VCaP (cell line): ENCODE measurements at regions not wholly inside any gene's neighbourhood (a gene's known extent, or its start where the extent isn't known, plus 50 kb on each side); places are given as distances from the start of the nearest gene placed in this dataset.

Source experiments
- H3K27ac ChIP-seq: fragments of 450-650 bp; 2 replicates; pipeline ENCODE4 v1.5.1; 2017
- TF ChIP-seq, protein P1 (sequence below): fragments of 450-650 bp; conservative IDR thresholded peaks from 2 replicates; pipeline ENCODE4 v1.5.1; 2017; ENCODE audit warnings: mild to moderate bottlenecking, moderate library complexity

DNA sequence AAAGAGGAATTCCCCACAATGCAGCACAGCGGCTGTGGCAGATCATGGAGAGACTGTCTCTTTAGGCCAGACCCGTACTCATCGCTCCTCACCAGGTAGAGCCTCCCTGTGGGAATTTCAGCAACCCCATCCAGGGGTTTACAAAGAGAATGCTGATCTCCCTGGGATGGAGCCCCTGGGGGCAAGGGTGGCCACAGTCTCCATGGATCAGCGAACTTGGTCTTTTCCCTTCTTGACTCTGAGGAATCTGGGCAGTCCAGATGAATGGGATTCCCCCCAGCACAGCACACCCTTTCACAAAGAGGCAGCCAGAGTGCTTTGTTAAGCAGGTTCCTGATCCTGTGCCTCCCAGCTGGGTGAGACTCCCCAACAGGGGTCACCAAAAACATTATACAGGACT, 108.7 kb upstream of the RGMB start:
- no peak overlapping the region for H3K27ac ChIP-seq
- TF ChIP-seq, protein P1, sequence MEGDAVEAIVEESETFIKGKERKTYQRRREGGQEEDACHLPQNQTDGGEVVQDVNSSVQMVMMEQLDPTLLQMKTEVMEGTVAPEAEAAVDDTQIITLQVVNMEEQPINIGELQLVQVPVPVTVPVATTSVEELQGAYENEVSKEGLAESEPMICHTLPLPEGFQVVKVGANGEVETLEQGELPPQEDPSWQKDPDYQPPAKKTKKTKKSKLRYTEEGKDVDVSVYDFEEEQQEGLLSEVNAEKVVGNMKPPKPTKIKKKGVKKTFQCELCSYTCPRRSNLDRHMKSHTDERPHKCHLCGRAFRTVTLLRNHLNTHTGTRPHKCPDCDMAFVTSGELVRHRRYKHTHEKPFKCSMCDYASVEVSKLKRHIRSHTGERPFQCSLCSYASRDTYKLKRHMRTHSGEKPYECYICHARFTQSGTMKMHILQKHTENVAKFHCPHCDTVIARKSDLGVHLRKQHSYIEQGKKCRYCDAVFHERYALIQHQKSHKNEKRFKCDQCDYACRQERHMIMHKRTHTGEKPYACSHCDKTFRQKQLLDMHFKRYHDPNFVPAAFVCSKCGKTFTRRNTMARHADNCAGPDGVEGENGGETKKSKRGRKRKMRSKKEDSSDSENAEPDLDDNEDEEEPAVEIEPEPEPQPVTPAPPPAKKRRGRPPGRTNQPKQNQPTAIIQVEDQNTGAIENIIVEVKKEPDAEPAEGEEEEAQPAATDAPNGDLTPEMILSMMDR = no peak

DNA sequence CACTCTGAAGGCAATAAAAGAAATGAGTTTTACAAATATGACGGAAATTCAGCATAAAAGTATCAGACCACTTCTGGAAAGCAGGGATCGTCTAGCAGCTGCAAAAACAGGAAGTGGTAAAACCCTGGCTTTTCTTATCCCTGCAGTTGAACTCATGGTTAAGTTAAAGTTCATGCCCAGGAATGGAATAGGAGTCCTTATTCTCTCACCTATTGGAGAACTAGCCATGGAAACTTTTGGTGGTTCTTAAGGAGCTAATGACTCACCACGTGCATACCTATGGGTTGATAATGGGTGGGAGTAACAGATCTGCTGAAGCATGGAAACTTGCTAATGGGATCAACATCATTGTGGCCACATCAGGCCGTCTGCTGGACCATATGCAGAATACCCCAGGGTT, 93.5 kb upstream of the RGMB start:
- TF ChIP-seq, protein P1 = no peak

DNA sequence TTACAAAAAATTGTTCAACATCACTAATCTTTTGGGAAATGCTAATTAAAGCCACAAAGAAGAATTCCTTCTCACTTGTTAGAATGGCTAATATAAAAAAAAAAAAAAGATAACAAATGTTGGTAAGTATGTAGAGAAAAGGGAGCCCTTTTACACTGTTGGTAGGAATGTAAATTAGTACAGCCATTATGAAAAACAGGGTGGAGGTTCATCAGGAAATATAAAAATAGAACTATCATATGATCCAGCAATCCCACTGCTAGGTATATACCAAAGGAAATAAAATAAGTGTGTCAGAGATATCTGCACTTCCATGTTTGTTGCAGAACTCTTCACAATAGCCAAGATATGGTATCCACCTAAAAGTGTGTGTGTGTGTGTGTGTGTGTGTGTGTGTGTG, 83.5 kb upstream of the RGMB start:
- TF ChIP-seq, protein P1 = no peak
- no peak overlapping the region for H3K27ac ChIP-seq

More for the DNA sequence above, 93.5 kb upstream of the RGMB start:
- no peak overlapping the region for H3K27ac ChIP-seq

DNA sequence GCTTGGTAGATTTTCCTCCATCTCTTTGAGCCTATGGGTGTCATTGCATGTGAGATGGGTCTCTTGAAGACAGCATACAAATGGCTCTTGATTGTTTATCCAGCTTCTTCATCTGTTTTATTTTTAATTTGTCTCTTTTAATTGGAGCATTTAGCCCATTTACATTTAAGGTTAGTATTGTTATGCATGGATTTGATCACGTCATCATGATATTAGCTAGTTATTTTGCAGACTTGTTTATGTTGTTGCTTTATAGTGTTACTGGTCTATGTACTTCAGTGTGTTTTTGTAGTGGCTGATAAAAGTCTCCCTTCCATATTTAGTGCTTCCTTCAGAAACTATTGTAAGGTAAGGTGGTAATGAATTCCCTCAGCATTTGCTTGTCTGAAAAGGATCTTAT, 78.6 kb upstream of the RGMB start:
- no peak overlapping the region for H3K27ac ChIP-seq
- TF ChIP-seq, protein P1 = no peak

DNA sequence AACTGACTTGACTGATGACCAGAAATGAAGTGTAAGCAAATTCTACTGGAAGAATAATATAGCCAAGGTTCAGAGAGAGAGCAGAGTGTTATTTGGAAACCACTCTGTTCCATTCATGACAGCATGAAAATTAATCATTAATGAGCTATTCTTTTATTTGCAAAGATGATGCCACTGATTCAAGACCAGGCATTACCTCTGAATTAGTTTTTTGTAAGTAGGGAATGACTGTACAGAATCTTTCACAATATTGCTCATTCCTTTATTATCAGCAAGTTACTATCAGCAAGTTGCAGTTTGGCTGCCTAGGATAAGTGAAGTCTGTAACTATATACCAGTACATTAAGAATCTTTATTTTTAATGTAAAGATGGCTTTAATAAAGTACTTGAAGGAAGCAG, 75.1 kb upstream of the RGMB start:
- H3K27ac ChIP-seq = no peak overlapping the region
- TF ChIP-seq, protein P1 = no peak

DNA sequence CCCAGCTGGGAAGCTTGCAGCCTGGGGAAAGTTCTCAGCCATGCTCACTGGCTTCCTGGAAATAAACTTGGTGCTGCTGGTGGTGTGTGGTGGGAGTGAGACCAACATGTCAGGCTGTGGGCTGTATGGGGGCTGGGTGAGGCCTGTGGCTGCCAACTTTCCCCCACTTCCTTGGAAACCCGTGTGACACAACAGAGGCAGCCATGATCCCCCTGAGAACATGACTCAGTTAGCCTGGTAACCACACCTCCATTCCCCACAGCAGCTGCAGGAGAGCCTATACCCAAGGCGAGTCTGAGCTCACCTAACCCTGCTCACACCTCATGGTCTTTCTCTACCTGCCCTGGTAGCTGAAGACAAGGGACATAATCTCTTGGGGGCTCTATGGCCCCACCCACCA, 72.7 kb upstream of the RGMB start:
- TF ChIP-seq, protein P1 = no peak
- H3K27ac ChIP-seq = no peak overlapping the region

DNA sequence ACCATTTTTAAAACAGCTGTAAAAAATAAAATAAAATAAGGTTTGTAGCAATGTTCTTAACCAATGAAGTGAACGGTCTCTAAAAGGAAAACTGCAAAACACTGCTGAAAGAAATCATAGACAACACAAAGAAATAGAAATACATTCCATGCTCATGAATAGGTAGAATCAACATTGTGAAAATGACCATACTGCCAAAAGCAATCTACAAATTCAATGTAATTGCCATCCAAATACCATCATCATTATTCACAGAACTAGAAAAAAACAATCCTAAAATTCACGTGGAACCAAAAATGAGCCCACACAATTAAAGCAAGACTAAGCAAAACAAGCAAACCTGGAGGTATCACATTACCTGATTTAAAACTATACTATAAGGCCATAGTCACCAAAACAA, 67.6 kb upstream of the RGMB start:
- H3K27ac ChIP-seq = no peak overlapping the region
- TF ChIP-seq, protein P1 = no peak

DNA sequence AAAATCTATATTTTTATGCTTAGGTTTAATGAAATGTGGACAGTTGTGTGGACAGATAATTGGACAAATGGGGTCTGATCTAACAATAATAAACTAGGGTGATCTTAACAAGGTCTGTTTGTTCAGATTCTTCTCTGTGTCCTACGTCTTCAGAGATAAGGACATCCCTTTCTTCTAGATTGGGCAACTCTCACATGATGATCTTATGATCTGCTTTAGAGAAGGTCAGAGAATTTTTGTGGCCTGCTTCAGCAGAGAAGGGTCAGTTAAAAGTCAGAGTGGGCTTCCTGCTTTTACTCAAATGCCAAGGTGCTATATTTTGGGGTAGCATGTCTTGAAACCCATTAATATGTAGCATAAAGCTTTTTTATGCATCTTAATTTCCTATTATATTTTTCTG, 63.8 kb upstream of the RGMB start:
- TF ChIP-seq, protein P1 = no peak
- no peak overlapping the region for H3K27ac ChIP-seq
